ENCODE measurements at regions not wholly inside any gene's neighbourhood (a gene's known extent, or its start where the extent isn't known, plus 50 kb on each side); places are given as distances from the start of the nearest gene placed in this dataset.

- H3K4me1 Mint-ChIP-seq = peaks cover 34% of the 10 kb centered on the region
- Histone ChIP-seq H2AFZ (ENCODE audit: insufficient read depth, low read depth, low read length, poor library complexity, severe bottlenecking) (peak overlapping the region; percentile 26), H3K9me3 (replicated peaks in 1 of 2; ENCODE audit: control insufficient read depth in 1 of 2, insufficient read depth in 1 of 2, low read length in 2 of 2) (no peaks in the 10 kb centered on the region), H4K20me1 (ENCODE audit: insufficient read depth, low read length) (no peaks in the 10 kb centered on the region), H3K4me3 (replicated peaks in 1 of 3; ENCODE audit: low read depth in 2 of 3, low read length in 3 of 3) (no peak overlapping the region), H3K27me3 (ENCODE audit: control insufficient read depth in 2 of 2, insufficient read depth in 2 of 2, low read length in 2 of 2) (no peaks in the 10 kb centered on the region), H3K79me2 (ENCODE audit: insufficient read depth, low read length) (no peaks in the 10 kb centered on the region), H3K9ac (ENCODE audit: insufficient read depth, low read length, poor library complexity, severe bottlenecking) (no peak overlapping the region), H3K4me2 (replicated peaks; ENCODE audit: extremely low read depth, low read length, poor library complexity, severe bottlenecking) (no peak overlapping the region), H3K36me3 (replicated peaks in 1 of 2; ENCODE audit: control insufficient read depth in 1 of 2, insufficient read depth in 2 of 2, low read length in 2 of 2) (no peaks in the 10 kb centered on the region), H3K4me1 (ENCODE audit: control insufficient read depth in 1 of 2, insufficient read depth in 2 of 2, low read length in 2 of 2) (peaks cover 12 to 17% of the 10 kb centered on the region in 2 donors), H3K27ac (ENCODE audit: low read depth in 1 of 2, low read length in 2 of 2) (no peak overlapping the region)
- H3K27me3 Mint-ChIP-seq (ENCODE audit: low read depth in 3 of 3) = peaks cover 0 to 2% (median 0%) of the 10 kb centered on the region in 3 donors
- no peak overlapping the region for H3K4me3 Mint-ChIP-seq
- peak overlapping the region in 2 of 7 donors; percentile 21 to 37 for H3K27ac Mint-ChIP-seq
- no peak for TF ChIP-seq CTCF (IDR thresholded peaks at IDR 0.05)
- DNase-seq = no peak
- H3K36me3 Mint-ChIP-seq = no peaks in the 10 kb centered on the region
- intact Hi-C loops (cut with micrococcal nuclease) = no loop called here
- no peaks in the 10 kb centered on the region for H3K9me3 Mint-ChIP-seq
These were observed 93.0 kb upstream of the ANKRD55 start for GRCh38 chr5:56326116-56326515.

GRCh38 chr5:56325039-56325438, 91.9 kb upstream of the ANKRD55 start:
- Histone ChIP-seq H3K9ac (ENCODE audit: insufficient read depth, low read length, poor library complexity, severe bottlenecking) (no peak overlapping the region), H3K27ac (ENCODE audit: low read depth in 1 of 2, low read length in 2 of 2) (no peak overlapping the region), H2AFZ (ENCODE audit: insufficient read depth, low read depth, low read length, poor library complexity, severe bottlenecking) (no peak overlapping the region), H3K4me1 (ENCODE audit: control insufficient read depth in 1 of 2, insufficient read depth in 2 of 2, low read length in 2 of 2) (peaks cover 12 to 17% of the 10 kb centered on the region in 2 donors), H4K20me1 (ENCODE audit: insufficient read depth, low read length) (no peaks in the 10 kb centered on the region), H3K4me3 (replicated peaks in 1 of 3; ENCODE audit: low read depth in 2 of 3, low read length in 3 of 3) (no peak overlapping the region), H3K36me3 (replicated peaks in 1 of 2; ENCODE audit: control insufficient read depth in 1 of 2, insufficient read depth in 2 of 2, low read length in 2 of 2) (no peaks in the 10 kb centered on the region), H3K9me3 (replicated peaks in 1 of 2; ENCODE audit: control insufficient read depth in 1 of 2, insufficient read depth in 1 of 2, low read length in 2 of 2) (no peaks in the 10 kb centered on the region), H3K4me2 (replicated peaks; ENCODE audit: extremely low read depth, low read length, poor library complexity, severe bottlenecking) (no peak overlapping the region), H3K27me3 (ENCODE audit: control insufficient read depth in 2 of 2, insufficient read depth in 2 of 2, low read length in 2 of 2) (no peaks in the 10 kb centered on the region), H3K79me2 (ENCODE audit: insufficient read depth, low read length) (no peaks in the 10 kb centered on the region)
- Mint-ChIP-seq H3K4me3 (no peak overlapping the region), H3K27ac (no peak overlapping the region), H3K36me3 (no peaks in the 10 kb centered on the region), H3K9me3 (no peaks in the 10 kb centered on the region), H3K27me3 (ENCODE audit: low read depth in 3 of 3) (peaks cover 0 to 2% (median 0%) of the 10 kb centered on the region in 3 donors), H3K4me1 (peaks cover 34% of the 10 kb centered on the region)
- WGBS (ENCODE audit: insufficient coverage) = no CpG with 5 or more reads among the region's 2 CpGs
- no peak for DNase-seq
- intact Hi-C loops (cut with micrococcal nuclease) = no loop called here
- no peak for TF ChIP-seq CTCF (IDR thresholded peaks at IDR 0.05)
